Left lobe of liver (tissue), 2 donors: ENCODE measurements at regions not wholly inside any gene's neighbourhood (a gene's known extent, or its start where the extent isn't known, plus 50 kb on each side); places are given as distances from the start of the nearest gene placed in this dataset.

ENCODE experiments used
- ATAC-seq: fragments of 200-7000 bp; cut with Tn5 transposase; one replicate; pipeline ENCODE4 v1.9.1; 2020; ENCODE audit warnings: mild to moderate bottlenecking, moderate library complexity
- DNase-seq: peaks from one replicate; pipeline ENCODE4 v3.0.0-alpha.2; 2020; ENCODE audit warnings: low spot score
- donor health status: DM: no; HTN: no; CAD: no; lungs with moderate emphysema.
- donor health status: DM: no; HTN: yes; CAD: no.

- ATAC-seq, result no peak
- DNase-seq, result no peak
Measured at GRCh38 chr2:237268004-237268708, 145.8 kb downstream of the COL6A3 start.

DNA sequence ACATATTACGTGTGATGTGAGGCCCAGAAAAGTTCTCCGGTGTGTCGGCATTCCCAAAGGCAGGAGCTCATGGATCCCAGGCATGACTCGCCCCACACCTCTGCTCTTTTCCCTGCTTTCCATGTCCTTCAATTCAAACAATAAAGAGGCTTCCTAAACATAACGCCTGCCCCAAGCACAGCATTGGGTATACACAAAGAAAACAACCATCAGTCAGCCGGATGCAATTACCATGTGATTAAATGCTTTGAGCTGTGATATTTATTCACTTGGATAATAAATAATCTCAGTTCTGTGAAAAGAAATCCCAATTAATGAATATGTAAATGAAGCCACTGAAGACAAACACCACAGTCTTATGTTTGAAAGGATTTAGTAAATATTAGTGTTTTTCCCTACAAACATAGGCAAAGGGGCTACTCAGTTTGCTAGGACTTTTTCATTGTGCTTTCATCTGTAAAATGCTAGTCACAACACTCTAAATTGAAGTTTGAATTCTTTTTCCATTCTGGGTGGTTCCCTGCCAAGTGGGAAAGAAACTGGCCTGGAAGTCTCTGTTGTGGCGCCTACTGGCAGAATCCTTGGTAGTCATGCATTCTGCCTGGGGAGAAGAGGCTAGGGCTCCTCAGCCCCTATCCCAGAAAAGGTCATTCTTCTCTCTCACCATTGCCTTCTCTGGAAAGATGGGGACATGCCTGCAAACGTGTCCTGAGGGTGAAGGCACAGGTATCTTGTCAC lies 144.7 kb downstream of the COL6A3 start:
- DNase-seq (no peak), ATAC-seq (no peak)

- DNase-seq (no peak), ATAC-seq (no peak)
Measured at GRCh38 chr2:237270520-237270919, 143.4 kb downstream of the COL6A3 start.

- DNase-seq, result no peak
- no peak for ATAC-seq
Measured at GRCh38 chr2:237271698-237272652, 142.0 kb downstream of the COL6A3 start.
